ENCODE measurements at regions not wholly inside any gene's neighbourhood (a gene's known extent, or its start where the extent isn't known, plus 50 kb on each side); places are given as distances from the start of the nearest gene placed in this dataset.

DNA sequence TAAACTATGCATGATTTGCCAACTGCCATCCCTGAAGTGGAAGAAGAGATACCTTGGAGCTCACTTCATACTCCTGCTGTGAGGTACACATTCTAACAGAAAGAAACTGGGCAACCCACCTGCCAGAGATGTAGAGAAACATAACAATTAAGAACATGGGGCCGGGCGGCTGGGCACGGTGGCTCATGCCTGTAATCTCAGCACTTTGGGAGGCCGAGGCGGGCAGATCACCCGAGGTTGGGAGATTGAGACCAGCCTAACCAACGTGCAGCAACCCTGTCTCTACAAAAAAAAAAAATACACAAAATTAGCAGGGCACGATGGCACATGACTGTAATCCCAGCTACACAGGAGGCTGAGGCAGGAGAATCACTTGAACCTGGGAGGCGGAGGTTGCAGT is 402.6 kb upstream of the ANKRD30A start:
- no peaks in the 10 kb centered on the region for H3K36me3 ChIP-seq
- no peaks in the 10 kb centered on the region for H3K9me3 ChIP-seq (replicated peaks in 1 of 11)
- no peak overlapping the region for H3K4me2 ChIP-seq
- no peak for TF ChIP-seq Cebpa-rat (IDR thresholded peaks at IDR 0.05)
- peaks cover 0 to 7% (median 3%) of the 10 kb centered on the region in 10 experiments; a peak in 3 of 20 replicates for H3K4me1 ChIP-seq
- no peak overlapping the region for H3K4me3 ChIP-seq
- no peak overlapping the region for H3K27ac ChIP-seq
- H3K9ac ChIP-seq, result no peak overlapping the region
- no peaks in the 10 kb centered on the region for H3K27me3 ChIP-seq
- H4K20me1 ChIP-seq, result no peaks in the 10 kb centered on the region

DNA sequence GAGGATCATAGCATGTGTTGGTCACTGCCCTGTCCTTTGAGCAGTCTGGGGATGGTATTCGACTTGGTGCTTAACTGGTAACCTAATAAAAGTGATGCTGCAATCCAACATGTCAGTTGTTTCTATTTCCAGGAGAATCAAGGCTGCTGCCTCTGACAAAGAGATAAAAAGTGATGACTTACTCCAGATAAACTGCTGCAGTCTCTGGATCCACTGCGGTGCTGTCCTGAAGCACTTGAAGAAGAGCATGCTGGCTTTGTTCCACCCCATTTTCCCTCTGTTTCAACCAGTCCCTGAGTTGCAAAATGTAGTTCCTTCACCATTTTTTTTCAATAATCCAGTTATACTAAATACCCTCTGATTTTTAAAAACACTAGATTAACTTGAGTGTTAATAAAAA is 403.5 kb upstream of the ANKRD30A start:
- no peak overlapping the region for H3K27ac ChIP-seq
- H3K36me3 ChIP-seq, result no peaks in the 10 kb centered on the region
- no peak overlapping the region for H3K4me3 ChIP-seq
- peaks cover 0 to 7% (median 3%) of the 10 kb centered on the region in 10 experiments; a peak in 3 of 20 replicates for H3K4me1 ChIP-seq
- H3K4me2 ChIP-seq, result no peak overlapping the region
- no peak overlapping the region for H3K9ac ChIP-seq
- no peak for TF ChIP-seq Cebpa-rat (IDR thresholded peaks at IDR 0.05)
- no peaks in the 10 kb centered on the region for H3K27me3 ChIP-seq
- no peaks in the 10 kb centered on the region for H3K9me3 ChIP-seq (replicated peaks in 1 of 11)
- H4K20me1 ChIP-seq, result no peaks in the 10 kb centered on the region

DNA sequence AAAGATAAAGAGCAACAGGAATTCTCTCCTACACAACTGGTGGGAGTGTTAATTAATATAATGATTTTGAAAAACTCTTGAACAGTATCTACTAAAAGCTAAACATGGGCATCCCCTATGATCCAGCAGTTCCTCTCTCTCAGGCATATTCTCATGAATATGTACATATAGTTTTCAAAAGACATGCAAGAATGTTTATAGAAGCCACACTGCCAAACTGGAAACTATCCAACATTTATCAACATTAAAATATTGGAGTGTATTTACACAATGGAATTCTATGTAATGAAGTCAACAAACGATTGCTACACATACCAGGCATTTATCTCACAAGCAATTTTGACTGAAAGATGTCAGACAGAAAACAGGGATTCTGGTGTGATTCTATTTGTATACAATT is 404.5 kb upstream of the ANKRD30A start:
- no peak for TF ChIP-seq Cebpa-rat (IDR thresholded peaks at IDR 0.05)
- Histone ChIP-seq H3K4me1 (peaks cover 0 to 7% (median 3%) of the 10 kb centered on the region in 10 experiments; a peak in 3 of 20 replicates), H3K4me2 (no peak overlapping the region), H3K27ac (no peak overlapping the region), H3K9ac (no peak overlapping the region), H4K20me1 (no peaks in the 10 kb centered on the region), H3K27me3 (no peaks in the 10 kb centered on the region), H3K9me3 (replicated peaks in 1 of 11) (no peaks in the 10 kb centered on the region), H3K4me3 (no peak overlapping the region), H3K36me3 (no peaks in the 10 kb centered on the region)

DNA sequence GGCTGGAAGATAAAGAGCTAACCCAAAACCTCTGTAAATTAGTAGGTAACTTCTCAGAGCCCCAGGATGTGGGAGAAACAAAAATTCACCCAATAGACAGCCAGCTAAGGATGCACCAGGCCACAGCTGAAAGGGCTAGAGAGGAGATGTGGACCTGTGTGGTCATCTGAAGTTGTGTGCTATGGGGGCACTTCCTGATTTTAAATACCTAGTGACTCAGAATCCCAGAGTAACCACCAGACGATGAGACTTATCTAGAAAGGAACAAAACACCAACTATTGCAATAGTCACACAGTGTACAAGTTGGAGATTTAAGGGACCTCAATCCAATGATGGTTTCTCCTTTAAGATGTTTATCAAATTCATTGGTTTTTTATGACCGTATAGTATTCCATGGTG is 408.3 kb upstream of the ANKRD30A start:
- Histone ChIP-seq H3K27ac (no peak overlapping the region), H3K4me1 (no peaks in the 10 kb centered on the region), H3K4me3 (no peak overlapping the region), H3K4me2 (no peak overlapping the region), H3K9ac (no peak overlapping the region), H3K9me3 (replicated peaks in 1 of 11) (no peaks in the 10 kb centered on the region), H4K20me1 (no peaks in the 10 kb centered on the region), H3K27me3 (no peaks in the 10 kb centered on the region), H3K36me3 (no peaks in the 10 kb centered on the region)
- TF ChIP-seq Cebpa-rat (IDR thresholded peaks at IDR 0.05), result no peak

DNA sequence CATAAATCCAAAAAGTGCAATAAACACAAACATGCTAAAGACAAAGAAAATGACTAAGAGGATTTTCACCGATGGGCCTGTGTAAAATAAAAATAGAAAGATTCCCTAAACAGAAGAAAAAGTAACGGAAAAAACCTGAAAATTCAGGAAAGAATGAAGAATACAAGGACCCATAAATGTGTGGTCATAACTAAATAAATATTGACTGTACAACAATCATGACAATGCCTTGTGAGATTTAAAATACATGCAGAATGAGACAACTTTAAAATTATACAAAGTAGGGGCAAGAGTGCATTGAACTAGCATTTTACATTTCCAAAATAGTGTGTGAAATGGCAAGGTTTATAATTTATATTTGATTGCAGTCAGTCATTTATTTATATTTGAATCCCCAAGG is 409.1 kb upstream of the ANKRD30A start:
- Histone ChIP-seq H3K4me1 (no peaks in the 10 kb centered on the region), H3K9me3 (replicated peaks in 1 of 11) (no peaks in the 10 kb centered on the region), H3K27ac (no peak overlapping the region), H3K4me2 (no peak overlapping the region), H3K27me3 (no peaks in the 10 kb centered on the region), H4K20me1 (no peaks in the 10 kb centered on the region), H3K4me3 (no peak overlapping the region), H3K36me3 (no peaks in the 10 kb centered on the region), H3K9ac (no peak overlapping the region)
- TF ChIP-seq Cebpa-rat (IDR thresholded peaks at IDR 0.05), result no peak

DNA sequence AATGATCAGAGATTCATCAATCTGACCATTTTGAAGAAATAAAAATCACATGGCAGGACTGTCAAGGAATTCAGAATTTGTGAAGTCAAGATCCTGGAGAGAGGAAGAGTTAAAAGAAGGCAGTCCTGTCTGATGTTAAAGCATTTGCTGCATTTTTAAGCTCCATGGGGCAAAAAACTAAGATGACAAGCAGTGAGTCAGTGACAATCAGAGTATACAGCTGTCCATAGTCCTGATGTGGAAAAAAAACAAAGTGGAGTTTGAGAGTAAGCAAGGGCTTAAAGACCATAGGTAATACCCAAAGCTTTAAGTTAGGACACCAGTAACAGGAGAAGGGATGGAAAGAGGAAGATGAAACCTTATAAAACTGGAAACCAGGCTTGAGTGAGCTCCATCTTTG is 412.7 kb upstream of the ANKRD30A start:
- Histone ChIP-seq H3K27ac (no peak overlapping the region), H3K4me3 (no peak overlapping the region), H4K20me1 (no peaks in the 10 kb centered on the region), H3K9ac (no peak overlapping the region), H3K27me3 (no peaks in the 10 kb centered on the region), H3K9me3 (replicated peaks in 1 of 11) (no peaks in the 10 kb centered on the region), H3K36me3 (no peaks in the 10 kb centered on the region), H3K4me2 (no peak overlapping the region), H3K4me1 (no peaks in the 10 kb centered on the region)
- no peak for TF ChIP-seq Cebpa-rat (IDR thresholded peaks at IDR 0.05)

DNA sequence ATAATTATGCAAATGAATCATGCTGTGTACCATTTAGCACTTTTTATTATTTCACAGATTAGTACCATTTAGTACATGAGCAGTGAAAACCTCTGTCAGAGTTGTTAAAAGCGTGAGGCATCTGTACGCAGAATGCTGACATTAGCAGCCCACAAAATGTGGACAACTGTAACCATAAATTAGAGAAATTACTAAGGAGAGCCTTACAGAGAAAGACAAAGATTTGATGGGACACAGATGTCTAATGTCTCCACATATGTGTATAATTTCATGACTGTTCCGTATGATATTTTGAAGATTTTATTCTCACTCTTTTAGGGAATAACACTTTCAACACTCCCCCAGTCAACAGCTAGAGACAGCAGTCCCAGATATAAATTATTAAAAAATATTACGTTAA is 414.0 kb upstream of the ANKRD30A start:
- no peak overlapping the region for H3K9ac ChIP-seq
- no peak overlapping the region for H3K4me3 ChIP-seq
- no peak overlapping the region for H3K4me2 ChIP-seq
- no peak for TF ChIP-seq Cebpa-rat (IDR thresholded peaks at IDR 0.05)
- H3K9me3 ChIP-seq (replicated peaks in 1 of 11), result no peaks in the 10 kb centered on the region
- no peaks in the 10 kb centered on the region for H3K4me1 ChIP-seq
- H4K20me1 ChIP-seq, result no peaks in the 10 kb centered on the region
- H3K36me3 ChIP-seq, result no peaks in the 10 kb centered on the region
- no peaks in the 10 kb centered on the region for H3K27me3 ChIP-seq
- no peak overlapping the region for H3K27ac ChIP-seq

DNA sequence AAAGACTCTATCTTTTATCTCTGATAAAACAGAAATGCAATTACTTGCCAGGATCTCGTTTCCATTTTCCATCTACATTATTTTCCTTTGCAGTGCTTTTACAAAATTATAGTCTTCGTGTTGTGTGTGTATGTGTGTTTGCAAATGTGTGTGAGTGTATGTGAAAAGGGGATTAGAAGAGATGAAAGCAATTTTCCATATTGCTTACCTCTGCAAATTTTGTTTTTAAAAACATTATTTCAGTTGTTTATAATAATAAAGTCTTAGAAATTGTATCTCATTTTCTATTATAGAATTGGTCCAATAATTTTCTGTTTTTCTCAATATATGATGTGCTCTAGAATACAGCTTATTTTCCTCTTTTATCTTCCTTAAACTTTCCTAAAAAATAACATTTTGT is 421.3 kb upstream of the ANKRD30A start:
- H3K27ac ChIP-seq, result no peak overlapping the region
- no peak overlapping the region for H3K4me3 ChIP-seq
- H3K9me3 ChIP-seq (replicated peaks in 1 of 11), result peaks cover 0 to 13% (median 7%) of the 10 kb centered on the region in 11 experiments; a peak in 6 of 22 replicates
- H3K4me2 ChIP-seq, result no peak overlapping the region
- H3K27me3 ChIP-seq, result no peaks in the 10 kb centered on the region
- TF ChIP-seq Cebpa-rat (IDR thresholded peaks at IDR 0.05), result no peak
- H4K20me1 ChIP-seq, result no peaks in the 10 kb centered on the region
- H3K36me3 ChIP-seq, result no peaks in the 10 kb centered on the region
- H3K9ac ChIP-seq, result no peak overlapping the region
- 0 out of 20 replicates have a peak, but pooled peaks cover 0 to 8% (median 0%) of the 10 kb centered on the region in 10 experiments for H3K4me1 ChIP-seq

DNA sequence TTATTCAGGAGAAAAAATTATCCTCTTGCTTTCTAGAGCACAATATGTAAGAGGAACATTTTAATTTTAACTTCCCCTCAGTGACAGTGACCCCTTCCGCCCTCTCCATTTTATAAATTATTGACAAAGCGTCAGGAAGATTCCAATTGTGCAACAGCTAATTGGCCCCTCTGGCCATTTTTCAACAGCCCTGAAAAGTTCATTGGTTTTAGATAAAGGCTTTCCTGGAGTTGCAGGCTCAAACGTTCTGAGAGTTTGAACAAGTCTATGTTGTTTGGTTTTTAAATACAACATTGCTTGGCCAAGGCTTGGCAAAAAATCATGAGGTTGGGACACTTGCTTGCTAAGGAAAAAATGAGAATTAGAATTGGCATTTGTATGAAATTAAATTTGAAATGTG is 422.2 kb upstream of the ANKRD30A start:
- Histone ChIP-seq H3K27me3 (no peaks in the 10 kb centered on the region), H3K27ac (no peak overlapping the region)
- TF ChIP-seq Cebpa-rat (IDR thresholded peaks at IDR 0.05), result no peak

DNA sequence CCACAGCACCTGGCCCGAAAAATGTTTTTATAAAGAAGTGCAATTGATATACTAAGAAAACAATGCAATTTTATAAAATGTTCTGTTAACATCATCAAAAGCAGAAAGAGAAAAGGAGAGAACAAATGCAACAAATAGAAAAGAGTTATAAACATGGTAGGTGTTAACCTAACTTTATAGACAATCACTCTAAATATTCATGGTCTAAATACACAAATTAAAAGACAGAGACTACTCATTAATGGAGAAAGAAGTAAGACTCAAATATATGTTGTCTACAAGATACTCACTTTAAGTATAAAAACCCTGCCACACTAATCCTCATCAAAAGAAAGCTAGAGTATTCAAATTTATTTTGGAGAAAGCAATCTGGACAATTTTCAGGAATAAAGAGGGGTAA is 425.3 kb upstream of the ANKRD30A start:
- no peaks in the 10 kb centered on the region for H3K27me3 ChIP-seq
- H3K9me3 ChIP-seq (replicated peaks in 1 of 11), result peaks cover 0 to 13% (median 7%) of the 10 kb centered on the region in 11 experiments; a peak in 6 of 22 replicates
- no peak overlapping the region for H3K4me3 ChIP-seq
- H3K4me1 ChIP-seq, result 0 out of 20 replicates have a peak, but pooled peaks cover 0 to 1% (median 0%) of the 10 kb centered on the region in 10 experiments
- H3K4me2 ChIP-seq, result no peak overlapping the region
- H4K20me1 ChIP-seq, result no peaks in the 10 kb centered on the region
- no peak overlapping the region for H3K27ac ChIP-seq
- H3K36me3 ChIP-seq, result no peaks in the 10 kb centered on the region
- TF ChIP-seq Cebpa-rat (IDR thresholded peaks at IDR 0.05), result no peak
- H3K9ac ChIP-seq, result no peak overlapping the region

More for the DNA sequence above, 422.2 kb upstream of the ANKRD30A start:
- Histone ChIP-seq H4K20me1 (no peaks in the 10 kb centered on the region), H3K4me3 (no peak overlapping the region), H3K4me2 (no peak overlapping the region), H3K36me3 (no peaks in the 10 kb centered on the region), H3K9me3 (replicated peaks in 1 of 11) (peaks cover 0 to 13% (median 7%) of the 10 kb centered on the region in 11 experiments; a peak in 6 of 22 replicates), H3K4me1 (0 out of 20 replicates have a peak, but pooled peaks cover 0 to 8% (median 0%) of the 10 kb centered on the region in 10 experiments), H3K9ac (no peak overlapping the region)

Data from BLaER1 treated with 17β-estradiol and CSF1 and Interleukin-3, amounts not matched to agents 10 nM and 100 nM (cell line).